Parathyroid adenoma (tissue), 2 donors: ENCODE measurements at regions not wholly inside any gene's neighbourhood (a gene's known extent, or its start where the extent isn't known, plus 50 kb on each side); places are given as distances from the start of the nearest gene placed in this dataset.

Source experiments
- H2AFZ ChIP-seq: fragments of 300-600 bp; sonication (generic); one replicate; pipeline ENCODE4 v1.7.0; 2017; ENCODE audit warnings: antibody characterized with exemption, mild to moderate bottlenecking
- H3K27ac ChIP-seq: fragments of 300-600 bp; sonication (generic); one replicate; pipeline ENCODE4 v1.7.0; 2017
- H3K27me3 ChIP-seq: fragments of 300-600 bp; sonication (generic); one replicate; pipeline ENCODE4 v1.7.0; 2017; ENCODE audit warnings: low read length; ENCODE audit not compliant: control insufficient read depth, insufficient read depth
- H3K36me3 ChIP-seq: fragments of 300-600 bp; sonication (generic); one replicate; pipeline ENCODE4 v1.7.0; 2017; ENCODE audit warnings: low read length; ENCODE audit not compliant: control insufficient read depth, insufficient read depth
- H3K4me1 ChIP-seq: fragments of 300-600 bp; sonication (generic); one replicate; pipeline ENCODE4 v1.7.0; 2017; ENCODE audit warnings: control low read depth
- H3K4me2 ChIP-seq: fragments of 300-600 bp; sonication (generic); one replicate; pipeline ENCODE4 v1.7.0; 2017; ENCODE audit warnings: low read length
- H3K4me3 ChIP-seq: fragments of 300-600 bp; sonication (generic); one replicate; pipeline ENCODE4 v1.7.0; 2017; ENCODE audit warnings: low read depth, low read length
- H3K79me2 ChIP-seq: fragments of 300-600 bp; sonication (generic); one replicate; pipeline ENCODE4 v1.7.0; 2017; ENCODE audit warnings: control low read depth
- H3K9ac ChIP-seq: fragments of 300-600 bp; sonication (generic); one replicate; pipeline ENCODE4 v1.7.0; 2017; ENCODE audit warnings: mild to moderate bottlenecking
- H3K9me3 ChIP-seq: fragments of 300-600 bp; sonication (generic); one replicate; pipeline ENCODE4 v1.7.0; 2017; ENCODE audit warnings: low read length; ENCODE audit not compliant: control insufficient read depth
- CTCF ChIP-seq: fragments of 300-600 bp; sonication (generic); IDR thresholded peaks from one replicate; pipeline ENCODE4 v1.7.0; 2017; ENCODE audit warnings: antibody characterized with exemption, mild to moderate bottlenecking
- donor health status: primary hyperparathyroidism.

GRCh38 chr9:82781921-82782392 is 281.0 kb downstream of the RASEF start:
- H3K4me3 ChIP-seq = no peak overlapping the region
- no peaks in the 10 kb centered on the region for H3K9me3 ChIP-seq
- H3K4me2 ChIP-seq = no peak overlapping the region
- no peaks in the 10 kb centered on the region for H3K4me1 ChIP-seq
- H3K79me2 ChIP-seq = no peaks in the 10 kb centered on the region
- no peak for TF ChIP-seq CTCF
- no peak overlapping the region for H3K9ac ChIP-seq
- H3K36me3 ChIP-seq = no peaks in the 10 kb centered on the region
- H3K27me3 ChIP-seq = no peaks in the 10 kb centered on the region
- no peak overlapping the region for H2AFZ ChIP-seq
- H3K27ac ChIP-seq = no peak overlapping the region

GRCh38 chr9:82783045-82783444 is 279.9 kb downstream of the RASEF start:
- no peaks in the 10 kb centered on the region for H3K4me1 ChIP-seq
- no peak overlapping the region for H3K27ac ChIP-seq
- H2AFZ ChIP-seq = no peak overlapping the region
- H3K9me3 ChIP-seq = no peaks in the 10 kb centered on the region
- H3K4me3 ChIP-seq = no peak overlapping the region
- H3K4me2 ChIP-seq = no peak overlapping the region
- no peaks in the 10 kb centered on the region for H3K79me2 ChIP-seq
- H3K9ac ChIP-seq = no peak overlapping the region
- no peaks in the 10 kb centered on the region for H3K27me3 ChIP-seq
- H3K36me3 ChIP-seq = no peaks in the 10 kb centered on the region
- no peak for TF ChIP-seq CTCF

GRCh38 chr9:82784589-82784988 is 278.4 kb downstream of the RASEF start:
- Histone ChIP-seq H3K27me3 (no peaks in the 10 kb centered on the region), H3K4me3 (no peak overlapping the region), H3K79me2 (no peaks in the 10 kb centered on the region), H3K4me2 (no peak overlapping the region), H3K4me1 (no peaks in the 10 kb centered on the region), H2AFZ (no peak overlapping the region), H3K27ac (no peak overlapping the region), H3K9ac (no peak overlapping the region), H3K36me3 (no peaks in the 10 kb centered on the region), H3K9me3 (no peaks in the 10 kb centered on the region)
- no peak for TF ChIP-seq CTCF

GRCh38 chr9:82789155-82789824 is 273.7 kb downstream of the RASEF start:
- H3K4me2 ChIP-seq = no peak overlapping the region
- no peaks in the 10 kb centered on the region for H3K4me1 ChIP-seq
- no peak overlapping the region for H3K9ac ChIP-seq
- H3K27me3 ChIP-seq = no peaks in the 10 kb centered on the region
- H3K36me3 ChIP-seq = no peaks in the 10 kb centered on the region
- H3K4me3 ChIP-seq = no peak overlapping the region
- TF ChIP-seq CTCF = no peak
- H3K79me2 ChIP-seq = no peaks in the 10 kb centered on the region
- H3K27ac ChIP-seq = no peak overlapping the region
- H2AFZ ChIP-seq = no peak overlapping the region
- H3K9me3 ChIP-seq = no peaks in the 10 kb centered on the region

- no peaks in the 10 kb centered on the region for H3K9me3 ChIP-seq
- H2AFZ ChIP-seq = no peak overlapping the region
- no peaks in the 10 kb centered on the region for H3K79me2 ChIP-seq
- no peak overlapping the region for H3K9ac ChIP-seq
- H3K4me3 ChIP-seq = no peak overlapping the region
- TF ChIP-seq CTCF = no peak
- H3K27me3 ChIP-seq = no peaks in the 10 kb centered on the region
- no peak overlapping the region for H3K27ac ChIP-seq
- H3K4me1 ChIP-seq = no peaks in the 10 kb centered on the region
- H3K4me2 ChIP-seq = no peak overlapping the region
- no peaks in the 10 kb centered on the region for H3K36me3 ChIP-seq
Observed at GRCh38 chr9:82790875-82791274, 272.1 kb downstream of the RASEF start.
